ENCODE measurements at regions not wholly inside any gene's neighbourhood (a gene's known extent, or its start where the extent isn't known, plus 50 kb on each side); places are given as distances from the start of the nearest gene placed in this dataset.

DNA sequence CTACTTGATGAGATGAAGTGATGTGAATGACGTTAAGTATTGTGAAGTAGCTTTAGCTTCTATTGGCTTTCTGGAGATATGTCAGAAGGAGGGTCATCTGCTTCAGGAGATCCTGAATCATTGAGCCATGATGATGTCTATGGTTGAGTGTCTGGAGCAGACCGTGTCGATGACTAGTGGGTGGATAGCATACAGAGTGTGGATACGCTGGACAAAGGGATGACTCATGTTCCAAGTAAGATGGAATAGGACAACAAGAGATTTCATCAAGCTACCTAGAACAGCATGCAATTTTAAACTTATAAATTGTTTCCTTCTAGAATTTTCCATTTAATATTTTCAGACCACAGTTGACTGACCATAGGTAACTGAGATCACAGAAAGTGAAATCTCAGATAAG is 116.1 kb upstream of the RBBP6 start (continued):
- TF ChIP-seq, protein P1, sequence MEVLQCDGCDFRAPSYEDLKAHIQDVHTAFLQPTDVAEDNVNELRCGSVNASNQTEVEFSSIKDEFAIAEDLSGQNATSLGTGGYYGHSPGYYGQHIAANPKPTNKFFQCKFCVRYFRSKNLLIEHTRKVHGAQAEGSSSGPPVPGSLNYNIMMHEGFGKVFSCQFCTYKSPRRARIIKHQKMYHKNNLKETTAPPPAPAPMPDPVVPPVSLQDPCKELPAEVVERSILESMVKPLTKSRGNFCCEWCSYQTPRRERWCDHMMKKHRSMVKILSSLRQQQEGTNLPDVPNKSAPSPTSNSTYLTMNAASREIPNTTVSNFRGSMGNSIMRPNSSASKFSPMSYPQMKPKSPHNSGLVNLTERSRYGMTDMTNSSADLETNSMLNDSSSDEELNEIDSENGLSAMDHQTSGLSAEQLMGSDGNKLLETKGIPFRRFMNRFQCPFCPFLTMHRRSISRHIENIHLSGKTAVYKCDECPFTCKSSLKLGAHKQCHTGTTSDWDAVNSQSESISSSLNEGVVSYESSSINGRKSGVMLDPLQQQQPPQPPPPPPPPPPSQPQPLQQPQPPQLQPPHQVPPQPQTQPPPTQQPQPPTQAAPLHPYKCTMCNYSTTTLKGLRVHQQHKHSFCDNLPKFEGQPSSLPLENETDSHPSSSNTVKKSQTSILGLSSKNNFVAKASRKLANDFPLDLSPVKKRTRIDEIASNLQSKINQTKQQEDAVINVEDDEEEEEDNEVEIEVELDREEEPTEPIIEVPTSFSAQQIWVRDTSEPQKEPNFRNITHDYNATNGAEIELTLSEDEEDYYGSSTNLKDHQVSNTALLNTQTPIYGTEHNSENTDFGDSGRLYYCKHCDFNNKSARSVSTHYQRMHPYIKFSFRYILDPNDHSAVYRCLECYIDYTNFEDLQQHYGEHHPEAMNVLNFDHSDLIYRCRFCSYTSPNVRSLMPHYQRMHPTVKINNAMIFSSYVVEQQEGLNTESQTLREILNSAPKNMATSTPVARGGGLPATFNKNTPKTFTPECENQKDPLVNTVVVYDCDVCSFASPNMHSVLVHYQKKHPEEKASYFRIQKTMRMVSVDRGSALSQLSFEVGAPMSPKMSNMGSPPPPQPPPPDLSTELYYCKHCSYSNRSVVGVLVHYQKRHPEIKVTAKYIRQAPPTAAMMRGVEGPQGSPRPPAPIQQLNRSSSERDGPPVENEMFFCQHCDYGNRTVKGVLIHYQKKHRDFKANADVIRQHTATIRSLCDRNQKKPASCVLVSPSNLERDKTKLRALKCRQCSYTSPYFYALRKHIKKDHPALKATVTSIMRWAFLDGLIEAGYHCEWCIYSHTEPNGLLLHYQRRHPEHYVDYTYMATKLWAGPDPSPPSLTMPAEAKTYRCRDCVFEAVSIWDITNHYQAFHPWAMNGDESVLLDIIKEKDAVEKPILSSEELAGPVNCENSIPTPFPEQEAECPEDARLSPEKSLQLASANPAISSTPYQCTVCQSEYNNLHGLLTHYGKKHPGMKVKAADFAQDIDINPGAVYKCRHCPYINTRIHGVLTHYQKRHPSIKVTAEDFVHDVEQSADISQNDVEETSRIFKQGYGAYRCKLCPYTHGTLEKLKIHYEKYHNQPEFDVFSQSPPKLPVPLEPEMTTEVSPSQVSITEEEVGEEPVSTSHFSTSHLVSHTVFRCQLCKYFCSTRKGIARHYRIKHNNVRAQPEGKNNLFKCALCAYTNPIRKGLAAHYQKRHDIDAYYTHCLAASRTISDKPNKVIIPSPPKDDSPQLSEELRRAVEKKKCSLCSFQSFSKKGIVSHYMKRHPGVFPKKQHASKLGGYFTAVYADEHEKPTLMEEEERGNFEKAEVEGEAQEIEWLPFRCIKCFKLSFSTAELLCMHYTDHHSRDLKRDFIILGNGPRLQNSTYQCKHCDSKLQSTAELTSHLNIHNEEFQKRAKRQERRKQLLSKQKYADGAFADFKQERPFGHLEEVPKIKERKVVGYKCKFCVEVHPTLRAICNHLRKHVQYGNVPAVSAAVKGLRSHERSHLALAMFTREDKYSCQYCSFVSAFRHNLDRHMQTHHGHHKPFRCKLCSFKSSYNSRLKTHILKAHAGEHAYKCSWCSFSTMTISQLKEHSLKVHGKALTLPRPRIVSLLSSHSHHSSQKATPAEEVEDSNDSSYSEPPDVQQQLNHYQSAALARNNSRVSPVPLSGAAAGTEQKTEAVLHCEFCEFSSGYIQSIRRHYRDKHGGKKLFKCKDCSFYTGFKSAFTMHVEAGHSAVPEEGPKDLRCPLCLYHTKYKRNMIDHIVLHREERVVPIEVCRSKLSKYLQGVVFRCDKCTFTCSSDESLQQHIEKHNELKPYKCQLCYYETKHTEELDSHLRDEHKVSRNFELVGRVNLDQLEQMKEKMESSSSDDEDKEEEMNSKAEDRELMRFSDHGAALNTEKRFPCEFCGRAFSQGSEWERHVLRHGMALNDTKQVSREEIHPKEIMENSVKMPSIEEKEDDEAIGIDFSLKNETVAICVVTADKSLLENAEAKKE (CRISPR knock-in tag; IDR thresholded peaks at IDR 0.05): no peak
- TF ChIP-seq, protein P2, sequence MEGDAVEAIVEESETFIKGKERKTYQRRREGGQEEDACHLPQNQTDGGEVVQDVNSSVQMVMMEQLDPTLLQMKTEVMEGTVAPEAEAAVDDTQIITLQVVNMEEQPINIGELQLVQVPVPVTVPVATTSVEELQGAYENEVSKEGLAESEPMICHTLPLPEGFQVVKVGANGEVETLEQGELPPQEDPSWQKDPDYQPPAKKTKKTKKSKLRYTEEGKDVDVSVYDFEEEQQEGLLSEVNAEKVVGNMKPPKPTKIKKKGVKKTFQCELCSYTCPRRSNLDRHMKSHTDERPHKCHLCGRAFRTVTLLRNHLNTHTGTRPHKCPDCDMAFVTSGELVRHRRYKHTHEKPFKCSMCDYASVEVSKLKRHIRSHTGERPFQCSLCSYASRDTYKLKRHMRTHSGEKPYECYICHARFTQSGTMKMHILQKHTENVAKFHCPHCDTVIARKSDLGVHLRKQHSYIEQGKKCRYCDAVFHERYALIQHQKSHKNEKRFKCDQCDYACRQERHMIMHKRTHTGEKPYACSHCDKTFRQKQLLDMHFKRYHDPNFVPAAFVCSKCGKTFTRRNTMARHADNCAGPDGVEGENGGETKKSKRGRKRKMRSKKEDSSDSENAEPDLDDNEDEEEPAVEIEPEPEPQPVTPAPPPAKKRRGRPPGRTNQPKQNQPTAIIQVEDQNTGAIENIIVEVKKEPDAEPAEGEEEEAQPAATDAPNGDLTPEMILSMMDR (conservative IDR thresholded peaks at IDR 0.05; ENCODE audit: low read depth in 2 of 2): no peak
- TF ChIP-seq EZH2phosphoT487 (IDR thresholded peaks at IDR 0.05; ENCODE audit: unreplicated experiment): no peak

DNA sequence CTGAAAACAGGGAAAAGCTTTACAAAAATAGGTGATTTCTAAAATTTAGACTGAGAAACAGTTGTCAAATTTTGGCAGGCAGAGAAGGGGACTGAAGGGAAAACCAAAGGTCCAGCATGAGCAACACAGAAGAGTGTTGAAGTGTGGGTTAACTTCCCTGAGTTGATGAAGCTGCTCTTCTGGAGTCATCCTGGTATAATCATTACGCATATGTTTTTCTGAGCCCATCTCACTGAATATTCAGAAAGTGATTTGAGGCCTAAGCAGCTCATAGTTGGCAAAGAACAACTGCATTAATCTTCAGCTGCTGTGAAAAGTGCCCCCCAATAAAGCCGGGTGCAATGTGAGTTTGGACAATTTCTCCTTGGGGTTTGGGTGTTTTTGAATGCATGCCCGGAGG is 115.0 kb upstream of the RBBP6 start:
- H3K4me1 ChIP-seq (ENCODE audit: insufficient read depth): peaks cover 5% of the 10 kb centered on the region; the same call in 1 of the 2 replicates
- H3K4me2 ChIP-seq: no peak overlapping the region
- H3K4me3 ChIP-seq: no peak overlapping the region
- DNase-seq (ENCODE audit: low spot score) (no peak), ATAC-seq (no peak)
- no peaks in the 10 kb centered on the region for H3K27me3 ChIP-seq (ENCODE audit: insufficient read depth)
- H3K4me1 Mint-ChIP-seq: peaks cover 7% of the 10 kb centered on the region; the same call in 2 of the 3 replicates
- H3K36me3 ChIP-seq (ENCODE audit: insufficient read depth): no peaks in the 10 kb centered on the region
- no peaks in the 10 kb centered on the region for H4K20me1 ChIP-seq (replicated peaks; ENCODE audit: insufficient read depth)
- H3F3A ChIP-seq (replicated peaks; ENCODE audit: low read depth): no peaks in the 10 kb centered on the region
- peaks cover 6% of the 10 kb centered on the region; the same call in 2 of the 3 replicates for H3K9me3 Mint-ChIP-seq
- no peak overlapping the region for H3K27ac ChIP-seq (ENCODE audit: low read depth)
- H3K27ac Mint-ChIP-seq: no peak overlapping the region
- 0 out of 2 replicates have a peak overlapping the region, but pooled peaks have one; percentile 80 for H2AFZ ChIP-seq
- H3K79me2 ChIP-seq (replicated peaks; ENCODE audit: insufficient read depth): no peaks in the 10 kb centered on the region
- no peaks in the 10 kb centered on the region for H3K36me3 Mint-ChIP-seq (ENCODE audit: low read depth)
- no peaks in the 10 kb centered on the region for H3K9me2 ChIP-seq (ENCODE audit: insufficient read depth)
- no peak overlapping the region for H3K4me3 Mint-ChIP-seq
- no peaks in the 10 kb centered on the region for H3K27me3 Mint-ChIP-seq (ENCODE audit: insufficient read depth, low read depth, poor library complexity)
- TF ChIP-seq EZH2phosphoT487 (IDR thresholded peaks at IDR 0.05; ENCODE audit: unreplicated experiment) (no peak), ZNF331 (CRISPR knock-in tag; IDR thresholded peaks at IDR 0.05; ENCODE audit: low read depth) (no peak)
- TF ChIP-seq, protein P1 (CRISPR knock-in tag; IDR thresholded peaks at IDR 0.05): no peak
- TF ChIP-seq, protein P2 (conservative IDR thresholded peaks at IDR 0.05; ENCODE audit: low read depth in 2 of 2): no peak
